HG02759 (cell line): ENCODE measurements at regions not wholly inside any gene's neighbourhood (a gene's known extent, or its start where the extent isn't known, plus 50 kb on each side); places are given as distances from the start of the nearest gene placed in this dataset.
"Not testable (repeated sequence)": the region's sequence is repeated elsewhere in the genome, so short reads cannot be mapped to it uniquely, and the experiment has no call there.

Source experiments
- ATAC-seq: cut with Tn5 transposase; IDR thresholded peaks from one replicate; pipeline ENCODE4 v1.9.1; 2021; ENCODE audit warnings: mild to moderate bottlenecking, moderate library complexity; ENCODE audit not compliant: unreplicated experiment

DNA sequence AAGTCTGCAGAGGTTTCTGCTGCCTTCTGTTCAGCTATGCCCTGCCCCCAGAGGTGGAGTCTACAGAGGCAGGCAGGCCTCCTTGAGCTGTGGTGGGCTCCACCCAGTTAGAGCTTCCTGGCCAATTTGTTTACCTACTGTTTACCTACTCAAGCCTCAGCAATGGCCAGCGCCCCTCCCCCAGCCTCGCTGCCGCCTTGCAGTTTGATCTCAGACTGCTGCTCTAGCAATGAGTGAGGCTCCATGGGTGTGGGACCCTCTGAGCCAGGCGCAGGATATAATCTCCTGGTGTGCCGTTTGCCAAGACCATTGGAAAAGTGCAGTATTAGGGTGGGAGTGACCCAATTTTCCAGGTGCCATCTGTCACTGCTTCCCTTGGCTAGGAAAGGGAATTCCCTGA lies 1024.9 kb downstream of the PRIM2 start:
- ATAC-seq = not testable (repeated sequence)

DNA sequence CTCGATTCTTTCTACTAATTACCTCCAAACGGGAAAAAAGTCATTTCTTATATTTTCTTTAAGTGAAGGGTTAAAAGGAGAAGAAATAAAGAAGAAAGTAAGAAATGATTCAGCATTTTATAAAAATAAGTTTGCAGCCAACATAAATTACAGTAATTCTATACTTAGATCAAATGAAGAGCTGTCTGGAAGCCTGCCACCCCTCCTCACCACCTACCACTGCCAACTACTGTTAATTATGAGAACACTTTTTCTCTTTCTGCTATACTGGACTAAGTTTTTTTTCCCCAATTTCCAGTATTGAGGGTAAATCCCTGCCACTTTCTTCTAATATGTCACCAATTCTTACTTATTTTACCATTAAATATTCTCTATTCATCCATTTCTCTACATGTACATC lies 1030.1 kb downstream of the PRIM2 start:
- not testable (repeated sequence) for ATAC-seq

DNA sequence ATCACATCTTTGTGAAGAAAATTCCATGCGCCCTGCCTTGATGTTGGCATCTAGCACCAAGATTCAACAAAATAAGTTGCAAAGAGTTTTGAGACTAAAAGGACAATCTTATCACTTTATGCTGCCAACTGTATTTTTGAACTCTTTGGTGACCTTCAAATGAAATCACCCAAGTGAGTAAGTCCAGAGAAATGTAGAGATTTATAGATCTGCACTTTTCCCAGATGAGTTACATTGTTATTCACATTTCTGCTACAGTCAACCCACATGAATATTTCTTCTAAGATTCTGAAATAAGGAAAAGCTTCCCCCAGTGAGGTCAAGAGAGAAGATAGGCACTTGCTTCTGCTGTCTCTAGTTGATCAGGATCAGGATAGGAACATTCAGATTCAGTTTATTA lies 1034.2 kb downstream of the PRIM2 start:
- not testable (repeated sequence) for ATAC-seq

DNA sequence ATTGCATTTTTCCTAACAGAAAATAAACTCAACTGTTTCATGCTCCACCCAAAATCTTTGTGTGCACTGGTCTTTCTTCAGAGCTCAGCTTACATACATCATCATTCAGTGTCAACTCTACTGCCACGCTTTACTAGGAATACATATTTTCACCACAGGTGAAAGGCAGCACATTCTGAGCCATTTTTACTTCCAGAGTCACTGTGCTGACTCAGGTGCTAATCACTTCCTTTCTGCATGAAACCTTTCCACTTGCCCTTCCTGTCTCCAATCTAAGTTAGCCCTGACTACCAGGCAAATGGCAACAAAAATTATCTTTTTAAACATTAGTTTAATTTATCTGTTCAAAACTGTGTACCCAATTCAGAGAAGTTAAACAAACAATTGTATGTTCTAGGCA lies 1041.0 kb downstream of the PRIM2 start:
- ATAC-seq = not testable (repeated sequence)

DNA sequence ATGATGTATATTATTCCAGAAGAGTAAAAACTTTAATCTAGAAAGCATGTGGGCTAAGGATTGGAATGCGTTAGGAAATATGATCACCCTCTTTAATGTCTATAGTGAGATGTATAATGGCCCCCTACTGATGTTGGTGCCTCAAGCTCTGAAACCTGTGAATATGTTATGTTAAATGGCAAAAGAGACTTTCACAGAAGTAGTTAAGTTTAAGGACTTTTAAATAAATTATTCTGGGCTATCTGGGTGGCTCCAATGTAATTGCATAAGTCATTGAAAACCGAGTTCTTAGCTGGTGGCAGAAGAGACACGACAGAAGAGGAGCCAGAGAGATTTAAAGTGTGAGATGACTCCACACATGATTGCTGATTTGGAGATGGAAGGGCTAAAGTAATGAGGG lies 1048.4 kb downstream of the PRIM2 start:
- ATAC-seq = not testable (repeated sequence)

DNA sequence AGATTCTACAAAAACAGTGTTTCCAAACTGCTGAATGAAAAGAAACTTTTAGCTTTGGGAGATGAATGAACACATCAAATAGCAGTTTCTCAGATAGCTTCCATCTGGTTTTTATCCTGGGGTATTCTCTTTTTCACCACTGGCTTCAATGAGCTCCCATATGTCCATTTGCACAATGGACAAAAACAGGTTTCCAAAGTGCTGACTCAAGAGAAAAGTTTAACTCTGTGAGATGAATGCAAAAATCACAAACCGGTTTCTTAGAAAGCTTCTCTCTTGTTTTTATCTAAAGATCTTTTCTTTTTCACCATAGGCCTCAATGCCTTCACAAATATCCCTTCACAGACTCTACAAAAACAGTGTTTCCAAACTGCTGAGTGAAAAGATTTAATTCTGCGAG lies 1089.2 kb downstream of the PRIM2 start:
- not testable (repeated sequence) for ATAC-seq

DNA sequence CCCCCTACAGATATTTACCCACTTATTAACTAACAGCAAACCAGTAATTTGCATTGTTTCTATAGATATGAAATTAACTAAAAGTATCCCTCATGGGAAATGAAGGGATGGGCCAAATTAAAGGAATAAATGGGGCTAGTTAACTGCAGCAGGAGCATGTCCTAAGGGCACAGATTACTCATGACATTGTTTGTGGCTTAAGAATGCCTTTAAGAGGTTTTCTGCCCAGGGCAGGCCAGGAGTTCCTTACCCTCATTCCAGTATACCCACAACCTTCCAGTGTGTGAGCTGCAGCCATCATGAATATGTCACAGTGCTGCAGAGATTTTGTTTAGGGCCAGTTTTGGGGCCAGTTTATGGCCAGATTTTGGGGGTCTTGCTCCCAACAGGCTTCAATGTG lies 1101.9 kb downstream of the PRIM2 start:
- no peak for ATAC-seq
